ENCODE measurements at regions not wholly inside any gene's neighbourhood (a gene's known extent, or its start where the extent isn't known, plus 50 kb on each side); places are given as distances from the start of the nearest gene placed in this dataset.
A peak's percentile ranks its signal among the peaks of the same experiment; 100 is the strongest.

DNA sequence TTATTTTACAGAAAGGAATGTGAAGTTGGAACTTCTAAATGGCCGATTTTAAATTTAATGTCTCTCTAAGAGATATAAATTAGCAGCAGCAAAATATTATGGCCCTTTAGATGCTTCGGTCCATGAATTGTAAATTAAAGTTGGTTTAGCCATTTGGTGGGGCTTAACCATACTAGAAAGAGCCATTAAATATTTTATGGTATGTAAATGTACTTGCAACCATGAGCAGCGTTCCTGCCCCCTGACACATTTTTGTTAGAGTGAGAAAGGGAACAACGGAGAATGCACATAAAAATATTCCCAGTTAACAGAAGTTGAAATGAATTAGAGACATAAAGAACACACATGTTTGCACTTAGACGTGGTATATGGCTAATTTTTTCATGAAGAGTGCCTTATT, 237.9 kb downstream of the MYLK4 start:
- no peak for ATAC-seq (ENCODE audit: poor library complexity)

GRCh38 chr6:2510316-2510715, 240.4 kb downstream of the MYLK4 start:
- intact Hi-C loops (cut with DNase I) = no loop called here
- ATAC-seq (ENCODE audit: poor library complexity) (no peak), DNase-seq (no peak)

More for the DNA sequence above, 237.9 kb downstream of the MYLK4 start:
- intact Hi-C loops (cut with DNase I) = no loop called here
- DNase-seq = no peak

- DNase-seq (no peak), ATAC-seq (ENCODE audit: poor library complexity) (no peak)
- intact Hi-C loops (cut with DNase I) = no loop called here
Observed at GRCh38 chr6:2509711-2510110, 241.0 kb downstream of the MYLK4 start.

DNA sequence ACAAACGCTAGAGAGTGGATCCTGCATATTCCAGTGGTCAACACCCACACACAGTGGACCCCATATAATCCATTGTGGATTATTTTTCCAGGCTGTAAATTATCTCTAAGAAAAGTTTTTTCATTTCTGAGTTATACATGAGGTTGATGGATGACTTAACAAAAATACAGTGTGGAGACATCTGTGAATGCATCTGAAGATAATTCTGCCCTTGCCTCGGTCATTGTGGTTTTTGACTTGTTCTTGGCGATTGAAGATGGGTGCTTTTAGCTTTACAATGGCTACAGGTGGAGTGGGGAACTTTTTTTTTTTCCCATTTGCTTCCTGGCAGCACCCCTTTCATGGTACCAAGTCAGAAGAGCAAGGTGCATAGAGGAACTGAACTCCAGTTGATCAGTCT, 242.7 kb downstream of the MYLK4 start:
- ATAC-seq (ENCODE audit: poor library complexity) (no peak), DNase-seq (no peak)
- intact Hi-C loops (cut with DNase I) = no loop called here

- DNase-seq (no peak), ATAC-seq (ENCODE audit: poor library complexity) (peak; percentile 92)
- intact Hi-C loops (cut with DNase I) = no loop called here
Observed at GRCh38 chr6:2507521-2508037, 243.1 kb downstream of the MYLK4 start.

- intact Hi-C loops (cut with DNase I) = no loop called here
- DNase-seq (no peak), ATAC-seq (ENCODE audit: poor library complexity) (no peak)
Observed at GRCh38 chr6:2507016-2507415, 243.7 kb downstream of the MYLK4 start.

DNA sequence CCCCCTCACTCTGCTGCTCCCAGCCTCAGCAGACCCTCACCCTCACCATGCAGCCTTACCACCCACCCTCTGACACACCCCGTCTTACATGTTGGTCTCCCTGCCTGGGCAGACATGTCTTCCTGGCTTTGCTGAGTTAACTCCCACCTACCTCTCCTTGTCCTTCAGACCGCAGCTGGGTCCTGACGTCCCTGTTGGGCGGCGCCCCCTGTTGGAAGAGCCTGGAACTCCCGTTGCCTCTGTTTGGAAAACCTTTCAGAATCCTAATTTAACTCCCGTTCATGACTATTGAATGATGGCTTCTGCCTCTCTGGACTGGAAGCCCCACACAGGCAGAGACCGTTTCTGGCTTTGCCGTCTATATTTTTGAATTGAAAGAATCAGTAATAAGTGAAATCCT, 245.1 kb downstream of the MYLK4 start:
- ATAC-seq (ENCODE audit: poor library complexity) = no peak
- intact Hi-C loops (cut with DNase I) = no loop called here
- no peak for DNase-seq

- ATAC-seq (ENCODE audit: poor library complexity) (no peak), DNase-seq (no peak)
- intact Hi-C loops (cut with DNase I) = no loop called here
Observed at GRCh38 chr6:2504495-2505064, 246.1 kb downstream of the MYLK4 start.

DNA sequence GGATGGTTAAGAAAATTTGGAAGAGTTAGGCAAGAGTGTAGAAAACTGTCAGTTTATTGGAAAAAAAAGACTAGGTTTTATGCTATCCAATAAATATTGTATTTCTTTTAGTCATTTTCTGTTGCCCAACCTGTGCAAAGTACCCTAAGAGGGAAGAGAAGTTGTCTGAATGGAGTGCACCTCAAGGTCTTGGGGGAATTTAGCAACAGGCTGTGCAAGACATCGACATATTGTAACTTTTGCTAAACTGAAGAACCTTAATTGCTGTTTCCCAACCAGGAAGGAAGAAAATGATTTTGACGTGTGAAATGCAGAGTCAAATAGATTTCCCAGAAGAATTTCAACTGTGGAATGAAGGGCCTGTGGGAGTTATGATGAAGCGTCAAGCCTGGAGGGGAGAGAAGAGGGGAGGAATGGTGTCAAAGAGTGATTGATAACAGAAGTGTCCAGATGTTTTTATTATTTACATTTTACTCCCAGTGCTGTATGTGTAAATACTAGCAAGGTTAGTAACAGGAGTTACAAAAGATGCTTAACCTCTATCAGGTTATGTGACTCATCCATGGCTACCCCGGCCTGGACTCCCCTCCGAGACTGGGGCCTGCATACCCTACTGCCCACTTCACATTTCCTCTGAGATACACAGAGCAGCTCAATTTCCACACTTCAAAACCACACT, 246.8 kb downstream of the MYLK4 start:
- no peak for ATAC-seq (ENCODE audit: poor library complexity)
- intact Hi-C loops (cut with DNase I) = no loop called here

GRCh38 chr6:2502998-2503674, 247.6 kb downstream of the MYLK4 start:
- intact Hi-C loops (cut with DNase I) = no loop called here
- DNase-seq (no peak), ATAC-seq (ENCODE audit: poor library complexity) (no peak)

More for the DNA sequence above, 246.8 kb downstream of the MYLK4 start:
- DNase-seq = no peak

- no peak for ATAC-seq (ENCODE audit: poor library complexity)
- no peak for DNase-seq
- intact Hi-C loops (cut with DNase I) = no loop called here
Observed at GRCh38 chr6:2502096-2502997, 248.4 kb downstream of the MYLK4 start.

DNA sequence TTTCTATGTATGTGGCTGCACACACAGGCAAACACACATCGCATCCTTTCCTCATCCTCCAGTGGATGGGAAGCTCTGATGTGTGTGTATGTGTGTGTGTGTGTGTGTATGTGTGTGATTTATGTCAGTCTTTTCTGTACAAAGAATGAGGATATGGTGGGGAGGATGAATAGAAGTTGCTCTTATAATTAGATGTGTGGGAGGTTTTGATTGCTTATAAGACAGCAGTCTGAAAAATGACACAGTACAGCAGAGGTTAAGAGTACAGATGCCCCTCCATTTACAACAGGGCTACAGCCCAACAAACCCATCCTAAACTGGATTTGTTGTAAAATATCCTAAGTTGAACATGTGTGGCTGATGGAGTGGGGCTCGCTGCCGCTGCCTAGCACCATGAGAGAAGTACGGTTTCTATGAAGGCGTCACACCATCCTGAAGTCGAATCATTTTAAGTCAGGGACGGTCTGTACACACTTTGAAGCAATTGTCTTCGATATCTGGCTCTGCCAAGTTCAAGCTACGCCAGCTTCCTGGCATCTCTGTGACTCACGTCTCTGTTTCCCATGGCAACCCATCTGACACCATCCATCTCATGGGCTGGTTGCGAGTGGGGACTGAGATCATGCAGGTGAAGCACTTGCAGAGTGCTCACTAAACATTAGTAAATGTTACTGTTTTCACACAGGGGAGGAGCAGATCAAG, 252.6 kb downstream of the MYLK4 start:
- DNase-seq (no peak), ATAC-seq (ENCODE audit: poor library complexity) (no peak)
- intact Hi-C loops (cut with DNase I) = no loop called here

GRCh38 chr6:2496291-2496690, 250.9 kb upstream of the GMDS start:
- ATAC-seq (ENCODE audit: poor library complexity) = no peak
- intact Hi-C loops (cut with DNase I) = no loop called here
- DNase-seq = no peak

DNA sequence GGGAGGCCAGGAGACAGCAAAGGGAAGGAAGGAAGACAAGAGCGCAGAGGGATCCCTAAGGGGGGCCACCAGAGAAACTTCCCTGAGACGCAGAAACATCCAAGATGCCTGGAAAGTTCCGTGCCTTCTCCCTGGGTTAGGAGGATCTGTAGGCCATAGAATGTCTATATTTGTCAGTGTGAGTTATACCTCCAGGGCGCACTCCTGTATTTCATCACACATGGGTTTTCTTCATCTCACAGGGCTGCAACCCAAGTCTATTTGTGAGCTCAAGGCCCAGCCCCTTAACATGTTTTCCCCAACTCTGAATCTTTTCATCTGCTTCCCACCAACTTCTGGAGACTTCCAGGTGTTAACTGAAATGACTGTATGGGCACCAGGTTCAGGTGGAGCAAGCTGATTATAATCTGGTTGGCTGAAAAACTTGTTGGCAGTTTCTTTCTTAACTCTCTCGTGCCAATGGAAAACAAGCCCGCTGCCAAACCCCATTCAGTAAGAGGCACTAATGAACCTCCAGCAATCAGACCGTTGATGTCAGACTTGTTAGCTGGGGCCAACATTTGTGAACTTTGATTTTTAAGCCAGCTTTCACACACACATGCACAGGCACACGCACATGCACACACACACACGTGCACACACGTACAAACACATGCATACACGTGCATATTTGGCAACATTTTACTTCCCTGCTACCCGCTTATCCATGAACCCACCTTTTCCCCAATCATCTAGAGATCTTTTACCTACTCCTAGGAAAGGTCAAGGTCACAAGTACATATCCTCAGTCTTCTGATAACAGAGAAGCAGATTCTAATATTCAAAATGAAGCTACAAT, 247.5 kb upstream of the GMDS start:
- ATAC-seq (ENCODE audit: poor library complexity) (peak; percentile 77), DNase-seq (no peak)
- intact Hi-C loops (cut with DNase I) = no loop called here

DNA sequence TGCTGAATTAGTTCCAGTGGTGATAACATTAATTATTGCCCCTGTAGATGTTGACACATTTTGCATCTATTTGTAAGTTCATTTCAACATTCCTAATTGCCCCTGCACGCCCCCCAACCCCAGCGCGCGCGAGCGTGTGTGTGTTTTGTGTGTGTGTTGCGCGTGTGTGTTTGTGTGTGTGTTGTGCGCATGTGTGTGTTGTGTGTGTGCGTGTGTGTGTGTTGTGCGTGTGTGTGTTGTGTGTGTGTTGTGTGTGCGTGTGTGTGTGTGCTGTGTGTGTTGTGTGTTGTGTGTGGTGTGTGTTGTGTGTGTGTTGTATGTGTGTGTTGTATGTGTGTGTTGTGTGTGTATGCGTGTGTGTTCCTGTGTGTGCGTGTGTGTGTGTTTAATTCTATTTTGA, 245.7 kb upstream of the GMDS start:
- no peak for DNase-seq
- intact Hi-C loops (cut with DNase I) = no loop called here
- ATAC-seq (ENCODE audit: poor library complexity) = no peak

DNA sequence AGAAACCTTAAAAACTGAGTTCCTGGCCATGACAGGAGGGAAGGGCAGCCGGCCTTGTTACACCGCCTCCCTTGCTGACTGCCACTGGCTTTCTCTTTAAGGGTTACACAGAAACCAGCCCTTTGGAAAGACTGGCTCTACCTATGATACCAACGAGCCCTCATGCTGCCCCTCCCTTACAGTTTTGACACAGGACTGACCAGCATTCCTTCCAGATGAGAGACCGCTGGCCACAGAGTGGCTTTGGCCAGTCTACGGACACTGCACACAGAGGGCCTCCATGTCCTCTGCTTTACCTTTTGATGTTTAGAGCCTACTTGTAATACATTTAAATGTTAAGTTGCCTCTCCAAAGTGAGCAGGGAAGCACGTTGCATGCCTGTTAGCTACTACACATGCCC, 243.2 kb upstream of the GMDS start:
- intact Hi-C loops (cut with DNase I) = loop anchor here (10.0 kb wide), 1 partner anchor 146 kb away; no protein-coding TSS in a partner anchor
- ATAC-seq (ENCODE audit: poor library complexity) (no peak), DNase-seq (no peak)

DNA sequence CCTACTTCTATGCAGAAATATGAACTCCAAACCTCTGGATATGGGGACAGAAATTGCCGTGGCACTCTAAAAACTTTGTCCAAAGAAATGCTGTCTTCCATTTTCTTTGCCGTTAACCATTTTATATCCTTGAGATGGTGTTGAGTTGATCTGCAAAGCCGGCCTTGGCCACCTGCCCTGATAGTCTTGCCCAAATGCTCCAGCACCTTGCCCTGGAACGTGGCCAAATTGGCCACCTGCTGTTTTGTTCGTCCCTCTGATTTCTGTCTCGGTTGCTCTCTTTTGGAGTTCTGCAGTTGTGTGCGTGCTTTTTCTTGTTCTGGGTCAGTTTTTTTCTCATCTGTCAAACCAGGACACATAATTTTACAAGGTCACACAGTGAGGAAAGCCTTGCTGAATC, 239.7 kb upstream of the GMDS start:
- ATAC-seq (ENCODE audit: poor library complexity) = no peak
- intact Hi-C loops (cut with DNase I) = loop anchor here (10.0 kb wide), 1 partner anchor 150 kb away; no protein-coding TSS in a partner anchor
- no peak for DNase-seq

DNA sequence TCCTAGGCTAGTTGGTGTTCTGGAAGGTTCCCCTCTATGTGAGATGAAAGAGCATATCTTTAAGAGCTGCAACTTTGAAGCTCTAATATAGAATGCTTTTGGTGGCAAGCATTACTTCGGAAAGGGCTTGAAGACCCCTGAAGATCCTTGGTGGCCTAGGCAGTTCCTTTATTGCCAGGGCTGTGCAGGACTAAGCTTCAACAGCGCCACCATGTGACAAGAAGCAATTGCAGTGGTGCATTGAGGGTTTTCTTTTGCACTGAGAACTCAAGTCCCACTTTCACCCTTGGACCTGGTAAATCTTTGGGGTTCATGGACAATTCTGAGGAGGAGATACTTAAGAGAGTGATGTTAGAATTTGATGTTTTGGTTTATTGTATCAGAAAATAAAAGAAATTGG, 237.4 kb upstream of the GMDS start:
- no peak for DNase-seq
- no peak for ATAC-seq (ENCODE audit: poor library complexity)
- intact Hi-C loops (cut with DNase I) = loop anchor here (10.0 kb wide), 1 partner anchor 152 kb away; no protein-coding TSS in a partner anchor
